ENCODE measurements at regions not wholly inside any gene's neighbourhood (a gene's known extent, or its start where the extent isn't known, plus 50 kb on each side); places are given as distances from the start of the nearest gene placed in this dataset.

DNA sequence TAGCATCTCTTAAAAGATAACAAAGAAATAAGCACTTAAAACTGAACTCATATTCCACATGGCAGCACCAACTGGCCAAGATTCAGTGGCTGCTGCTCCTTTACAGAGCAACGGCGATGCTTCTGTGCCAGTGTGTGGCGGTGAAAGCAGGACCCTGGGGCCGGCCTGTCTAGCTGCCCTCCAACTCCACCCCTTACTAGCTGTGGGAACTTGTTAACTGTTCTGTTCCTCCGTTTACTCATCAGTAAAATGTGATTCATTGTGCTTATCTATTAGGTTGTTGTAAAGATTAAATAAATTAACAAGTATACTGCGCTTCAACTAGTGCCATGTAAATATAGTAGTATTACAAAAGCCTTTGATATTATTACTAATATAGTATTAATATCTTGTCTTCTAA, 133.2 kb downstream of the GDAP2 start:
- H3K79me1 ChIP-seq (ENCODE audit: low read depth in 1 of 2, low read length in 2 of 2): no peaks in the 10 kb centered on the region
- H3K4me1 ChIP-seq (ENCODE audit: control insufficient read depth, insufficient read depth, low read length): peaks cover 15% of the 10 kb centered on the region
- no CpG with 5 or more reads among the region's 6 CpGs for WGBS, 2 experiments (ENCODE audit: extremely low coverage in 2 of 2, insufficient read length in 1 of 2)
- H3K27ac ChIP-seq (ENCODE audit: insufficient read depth, low read length): no peak overlapping the region; the same call in 1 of the 2 replicates
- TF ChIP-seq MXI1 (IDR thresholded peaks at IDR 0.05; ENCODE audit: borderline replicate concordance, low read depth, low read length) (no peak), CHD1 (IDR thresholded peaks at IDR 0.05; ENCODE audit: low read depth, low read length) (no peak), BHLHE40 (IDR thresholded peaks at IDR 0.05; ENCODE audit: low read depth, low read length) (no peak), RFX5 (IDR thresholded peaks at IDR 0.05; ENCODE audit: low read depth, low read length) (no peak), RCOR1 (IDR thresholded peaks at IDR 0.05; ENCODE audit: insufficient replicate concordance, low read length) (no peak), SMC3 (IDR thresholded peaks at IDR 0.05; ENCODE audit: low read depth, low read length) (no peak), POLR2A (IDR thresholded peaks at IDR 0.05; ENCODE audit: low read depth, low read length) (no peak), NFE2L2 (IDR thresholded peaks at IDR 0.05; ENCODE audit: low read depth, low read length) (no peak), CEBPB (IDR thresholded peaks at IDR 0.05; ENCODE audit: low read depth, low read length) (no peak), MAFK (IDR thresholded peaks at IDR 0.05; ENCODE audit: low read depth, low read length) (no peak)
- TF ChIP-seq, protein P1, sequence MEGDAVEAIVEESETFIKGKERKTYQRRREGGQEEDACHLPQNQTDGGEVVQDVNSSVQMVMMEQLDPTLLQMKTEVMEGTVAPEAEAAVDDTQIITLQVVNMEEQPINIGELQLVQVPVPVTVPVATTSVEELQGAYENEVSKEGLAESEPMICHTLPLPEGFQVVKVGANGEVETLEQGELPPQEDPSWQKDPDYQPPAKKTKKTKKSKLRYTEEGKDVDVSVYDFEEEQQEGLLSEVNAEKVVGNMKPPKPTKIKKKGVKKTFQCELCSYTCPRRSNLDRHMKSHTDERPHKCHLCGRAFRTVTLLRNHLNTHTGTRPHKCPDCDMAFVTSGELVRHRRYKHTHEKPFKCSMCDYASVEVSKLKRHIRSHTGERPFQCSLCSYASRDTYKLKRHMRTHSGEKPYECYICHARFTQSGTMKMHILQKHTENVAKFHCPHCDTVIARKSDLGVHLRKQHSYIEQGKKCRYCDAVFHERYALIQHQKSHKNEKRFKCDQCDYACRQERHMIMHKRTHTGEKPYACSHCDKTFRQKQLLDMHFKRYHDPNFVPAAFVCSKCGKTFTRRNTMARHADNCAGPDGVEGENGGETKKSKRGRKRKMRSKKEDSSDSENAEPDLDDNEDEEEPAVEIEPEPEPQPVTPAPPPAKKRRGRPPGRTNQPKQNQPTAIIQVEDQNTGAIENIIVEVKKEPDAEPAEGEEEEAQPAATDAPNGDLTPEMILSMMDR (conservative IDR thresholded peaks at IDR 0.05; ENCODE audit: low read depth, low read length): no peak
- TF ChIP-seq, protein P2, sequence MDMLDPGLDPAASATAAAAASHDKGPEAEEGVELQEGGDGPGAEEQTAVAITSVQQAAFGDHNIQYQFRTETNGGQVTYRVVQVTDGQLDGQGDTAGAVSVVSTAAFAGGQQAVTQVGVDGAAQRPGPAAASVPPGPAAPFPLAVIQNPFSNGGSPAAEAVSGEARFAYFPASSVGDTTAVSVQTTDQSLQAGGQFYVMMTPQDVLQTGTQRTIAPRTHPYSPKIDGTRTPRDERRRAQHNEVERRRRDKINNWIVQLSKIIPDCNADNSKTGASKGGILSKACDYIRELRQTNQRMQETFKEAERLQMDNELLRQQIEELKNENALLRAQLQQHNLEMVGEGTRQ (IDR thresholded peaks at IDR 0.05; ENCODE audit: low read depth, low read length): no peak
- H3K27me3 ChIP-seq (ENCODE audit: control insufficient read depth, insufficient read depth, low read length): no peaks in the 10 kb centered on the region
- H4K91ac ChIP-seq (ENCODE audit: insufficient read depth, low read depth, low read length): peak overlapping the region; percentile 81
- H2AK5ac ChIP-seq (ENCODE audit: low read depth, low read length): peak overlapping the region; percentile 95; the same call in 1 of the 2 replicates
- peak; percentile 25; the same call in 1 of the 2 replicates for ATAC-seq (ENCODE audit: low read depth)
- peak overlapping the region; percentile 91 for H3K4ac ChIP-seq (ENCODE audit: low read depth, low read length)
- BruUV-seq (replicated peaks): no TSS peak
- H4K20me1 ChIP-seq (ENCODE audit: insufficient read depth, low read length): no peaks in the 10 kb centered on the region
- H3K9me1 ChIP-seq (ENCODE audit: insufficient read depth, low read length): peaks cover 13% of the 10 kb centered on the region; the same call in 1 of the 2 replicates
- peak overlapping the region; percentile 77 for H3K14ac ChIP-seq (replicated peaks; ENCODE audit: low read depth, low read length)
- H2BK20ac ChIP-seq (ENCODE audit: low read depth, low read length): peak overlapping the region; percentile 95
- ChIA-PET POLR2A (ENCODE audit: unreplicated experiment) (no interaction called here), CTCF (interaction anchor here (1.1 kb wide), 1 partner anchor 19 kb away, joined by 3 read pairs; no protein-coding TSS in a partner anchor)
- no peaks in the 10 kb centered on the region for H3K36me3 ChIP-seq (ENCODE audit: control insufficient read depth, insufficient read depth, low read length)
- no peak overlapping the region; the same call in 1 of the 2 replicates for H3K18ac ChIP-seq (ENCODE audit: low read depth, low read length)
- peak; percentile 56 for DNase-seq
- H3K56ac ChIP-seq (ENCODE audit: extremely low read depth, insufficient read depth, low read length): no peak overlapping the region
- no peak overlapping the region for H3K9ac ChIP-seq (ENCODE audit: low read depth, low read length)
- in situ Hi-C loops (cut with MboI; ENCODE audit: low sequenced_read_pairs) (no loop called here), intact Hi-C loops (cut with micrococcal nuclease) (no loop called here), dilution Hi-C loops (cut with HindIII; ENCODE audit: low sequenced_read_pairs, unreplicated experiment) (no loop called here)
- no peak overlapping the region for H3K4me3 ChIP-seq (ENCODE audit: insufficient read depth, low read depth, low read length)
- peak overlapping the region; percentile 73; the same call in 1 of the 2 replicates for H3K23ac ChIP-seq (ENCODE audit: low read depth, low read length)
- 0 out of 2 replicates have a peak overlapping the region, but pooled peaks have one; percentile 3 for H4K5ac ChIP-seq (ENCODE audit: low read depth, low read length)
- no peak overlapping the region for H2AK9ac ChIP-seq (replicated peaks; ENCODE audit: low read depth, low read length, poor library complexity)
- peak overlapping the region; percentile 71 for H2AFZ ChIP-seq (replicated peaks; ENCODE audit: low read length, poor library complexity)
- no peak overlapping the region for H2BK5ac ChIP-seq (ENCODE audit: low read depth, low read length, poor library complexity, severe bottlenecking)
- peak overlapping the region; percentile 94 for H2BK120ac ChIP-seq (ENCODE audit: low read depth, low read length)
- H4K8ac ChIP-seq (ENCODE audit: low read depth in 2 of 2, low read length in 2 of 2): peak overlapping the region; percentile 20 to 72; a peak in 2 of 4 replicates
- no peaks in the 10 kb centered on the region for H3K9me3 ChIP-seq (ENCODE audit: control insufficient read depth, insufficient read depth, low read length)
- H2BK15ac ChIP-seq (ENCODE audit: low read depth, low read length): peak overlapping the region; percentile 89; the same call in 2 of the 3 replicates
- H3K4me2 ChIP-seq (ENCODE audit: low read depth, low read length): no peak overlapping the region

All from IMR-90 (cell line).